DMS114 treated with DMSO at 0.1 percent for 48 hours (cell line): ENCODE measurements at regions not wholly inside any gene's neighbourhood (a gene's known extent, or its start where the extent isn't known, plus 50 kb on each side); places are given as distances from the start of the nearest gene placed in this dataset.

Experiments
- DNase-seq: peaks from one replicate; lab custom pipeline; 2025; ENCODE audit not compliant: unreplicated experiment; lab: John Stamatoyannopoulos, UW

DNA sequence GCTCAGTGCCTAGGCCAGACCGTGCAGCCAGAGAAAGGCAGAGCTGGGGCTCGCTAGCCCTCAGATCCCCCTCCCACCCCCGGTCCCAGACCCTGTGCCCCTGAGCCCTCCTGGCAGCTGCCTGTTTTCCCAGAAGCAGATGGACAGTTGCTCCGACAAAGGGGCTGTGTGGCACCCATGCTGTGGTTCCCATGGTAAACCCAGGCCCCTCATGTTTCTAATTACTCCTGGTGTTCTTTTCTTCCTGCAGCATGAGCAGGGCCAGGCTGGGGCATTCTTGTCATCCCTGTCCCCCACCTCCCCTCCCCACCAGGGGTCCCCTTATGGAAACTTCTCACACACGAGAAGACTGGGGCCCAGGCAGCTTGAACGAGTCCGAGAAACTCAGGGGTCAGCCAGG lies 269.6 kb downstream of the HAUS1 start:
- DNase-seq = no peak

- DNase-seq = no peak
Measured at GRCh38 chr18:46374850-46375249, 270.7 kb downstream of the HAUS1 start.

GRCh38 chr18:46377557-46377956 lies 273.4 kb downstream of the HAUS1 start:
- no peak for DNase-seq

DNA sequence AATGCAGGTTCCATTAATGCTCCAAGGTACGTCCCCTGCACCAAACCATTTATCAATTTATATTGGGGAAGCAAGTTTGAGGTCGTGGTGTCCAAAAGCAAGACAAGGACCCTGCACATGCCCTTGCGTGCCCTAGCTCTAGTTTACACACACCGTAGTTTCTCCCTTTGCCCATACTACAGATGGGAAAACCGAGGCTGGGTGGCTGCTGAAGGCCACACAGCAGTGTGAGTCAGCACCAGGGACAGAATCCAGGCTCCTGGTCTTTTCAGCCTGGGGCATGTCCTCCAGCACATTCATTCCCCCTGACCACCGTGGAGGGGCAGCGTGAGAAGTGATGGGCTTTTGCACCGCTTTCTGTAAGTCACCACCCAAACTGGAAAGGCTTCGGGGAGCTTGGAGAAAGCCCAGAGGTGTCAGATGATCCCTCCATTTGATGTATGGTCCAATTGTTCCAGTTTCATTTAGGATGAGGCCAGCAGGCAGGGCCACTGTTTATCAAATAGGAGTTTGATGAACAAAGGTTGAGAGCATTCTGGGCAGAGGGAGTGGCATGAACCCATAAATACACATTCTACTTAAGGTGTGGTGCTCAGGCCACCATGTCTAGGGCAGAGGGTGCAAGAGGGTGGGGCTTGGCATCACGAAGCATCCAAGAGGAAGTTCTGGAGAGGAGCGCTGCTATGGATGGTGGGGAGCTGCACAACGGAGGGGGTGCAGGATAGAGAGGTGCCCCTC lies 274.1 kb downstream of the HAUS1 start:
- DNase-seq = no peak

DNA sequence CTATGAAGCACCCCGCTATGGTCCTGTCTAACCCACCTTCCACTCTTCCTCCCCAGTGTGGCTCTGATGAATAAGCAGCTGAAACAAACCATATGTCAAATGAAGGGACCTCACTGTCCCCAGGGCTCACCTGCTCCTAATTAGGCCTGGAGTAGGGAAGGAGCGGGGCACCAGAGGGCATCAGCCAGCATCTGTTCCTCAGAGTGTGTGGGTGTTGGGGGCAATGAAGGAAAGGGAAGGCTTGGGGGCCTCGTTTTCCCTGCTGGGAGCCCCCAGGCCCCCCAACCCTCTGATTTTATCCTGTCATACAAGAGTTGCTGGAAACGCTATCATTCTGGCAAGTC lies 274.7 kb downstream of the HAUS1 start:
- DNase-seq = no peak

- no peak for DNase-seq
Measured at GRCh38 chr18:46379323-46379950, 275.3 kb downstream of the HAUS1 start.

GRCh38 chr18:46385124-46385523 lies 271.9 kb downstream of the LOXHD1 start:
- DNase-seq = no peak

GRCh38 chr18:46386788-46387187 lies 270.2 kb downstream of the LOXHD1 start:
- no peak for DNase-seq

- DNase-seq = no peak
Measured at GRCh38 chr18:46387441-46388131, 269.4 kb downstream of the LOXHD1 start.

DNA sequence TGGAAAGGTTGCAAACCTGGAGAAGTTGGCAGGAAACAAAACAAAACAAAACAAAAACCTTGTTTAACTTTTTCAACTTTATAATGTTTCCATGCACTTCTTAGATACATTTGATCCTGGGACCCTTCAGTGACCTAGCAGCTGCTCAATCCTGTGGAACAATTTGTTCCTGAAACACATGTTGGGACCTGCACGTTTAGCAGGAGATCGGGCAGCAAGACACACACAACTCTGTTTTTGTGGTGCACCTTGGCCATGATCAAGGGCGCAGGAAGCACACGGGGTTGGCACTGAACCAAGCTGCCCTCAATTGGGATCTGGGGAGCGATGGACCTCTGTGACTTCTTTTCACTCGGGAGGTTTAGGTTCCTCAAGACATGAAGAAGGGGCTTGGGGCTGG lies 268.7 kb downstream of the LOXHD1 start:
- no peak for DNase-seq

- DNase-seq = no peak
Measured at GRCh38 chr18:46392576-46392975, 264.4 kb downstream of the LOXHD1 start.

GRCh38 chr18:46393230-46393629 lies 263.8 kb downstream of the LOXHD1 start:
- DNase-seq = no peak

GRCh38 chr18:46393961-46394360 lies 263.1 kb downstream of the LOXHD1 start:
- no peak for DNase-seq

GRCh38 chr18:46395795-46396194 lies 261.2 kb downstream of the LOXHD1 start:
- DNase-seq = no peak

- no peak for DNase-seq
Measured at GRCh38 chr18:46397174-46397573, 259.8 kb downstream of the LOXHD1 start.

DNA sequence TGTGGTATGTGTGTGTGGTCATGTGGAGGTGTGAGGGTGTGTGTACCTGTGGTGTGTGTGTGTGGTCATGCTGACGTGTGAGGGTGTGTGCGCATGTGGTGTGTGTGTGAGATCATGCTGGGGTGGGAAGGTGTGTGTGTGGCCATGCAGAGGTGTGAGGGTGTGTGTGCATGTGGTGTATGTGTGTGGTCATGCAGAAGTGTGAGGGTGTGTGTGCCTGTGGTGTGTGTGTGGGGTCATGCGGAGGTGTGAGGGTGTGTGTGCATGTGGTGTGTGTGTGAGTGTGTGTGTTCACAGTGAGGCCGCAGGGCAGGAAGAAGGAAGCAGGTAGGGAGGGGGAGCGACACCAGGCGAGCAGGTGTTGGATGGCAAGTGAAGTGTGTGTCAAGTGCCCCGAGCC lies 259.0 kb downstream of the LOXHD1 start:
- no peak for DNase-seq

GRCh38 chr18:46398625-46399024 lies 258.4 kb downstream of the LOXHD1 start:
- DNase-seq = no peak

GRCh38 chr18:46399303-46399702 lies 257.7 kb downstream of the LOXHD1 start:
- DNase-seq = no peak

GRCh38 chr18:46400449-46400848 lies 256.6 kb downstream of the LOXHD1 start:
- DNase-seq = no peak

GRCh38 chr18:46401486-46402070 lies 255.4 kb downstream of the LOXHD1 start:
- DNase-seq = no peak

DNA sequence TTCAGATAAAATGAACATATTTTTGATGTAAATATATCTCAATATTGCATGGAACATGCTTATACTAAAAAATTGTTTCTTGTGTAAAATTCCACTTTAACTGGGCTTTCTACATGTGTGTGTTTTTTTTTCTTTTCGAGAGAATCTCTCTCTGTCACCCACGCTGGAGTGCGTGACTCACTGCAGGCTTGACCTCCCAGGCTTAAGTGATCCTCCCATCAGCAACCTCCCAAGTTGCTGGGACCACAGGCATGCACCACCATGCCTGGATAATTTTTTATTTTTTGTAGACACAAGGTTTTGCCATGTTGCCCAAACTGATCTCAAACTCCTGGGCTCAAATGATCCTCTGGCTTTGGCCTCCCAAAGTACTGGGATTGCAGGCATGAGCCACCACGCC lies 254.6 kb downstream of the LOXHD1 start:
- no peak for DNase-seq

GRCh38 chr18:46402945-46403344 lies 254.1 kb downstream of the LOXHD1 start:
- no peak for DNase-seq
